Kidney (tissue), 13 donors: ENCODE measurements at regions not wholly inside any gene's neighbourhood (a gene's known extent, or its start where the extent isn't known, plus 50 kb on each side); places are given as distances from the start of the nearest gene placed in this dataset.
A peak's percentile ranks its signal among the peaks of the same experiment; 100 is the strongest.

ENCODE experiments used
- DNase-seq, 5 donors: peaks; one replicate each; pipeline ENCODE4 v3.0.0-alpha.2; 2013 to 2020
- FAIRE-seq: peaks from 2 replicates; lab custom pipeline; 2012; peaks lifted over from hg19 to GRCh38; lab: Jason Lieb, UNC
- H3K27ac ChIP-seq, 2 donors: one replicate each; pipeline ENCODE4 v1.7.0; 2013; ENCODE audit warnings: low read depth in 2 of 2, low read length in 2 of 2, inconsistent platforms in 1 of 2
- H3K27me3 ChIP-seq: one replicate; pipeline ENCODE4 v1.7.1; 2013; ENCODE audit warnings: low read length, inconsistent platforms; ENCODE audit not compliant: control insufficient read depth, insufficient read depth
- H3K36me3 ChIP-seq, 3 donors: one replicate each; pipeline versions ENCODE4 v1.7.0 to v1.7.1; 2013; ENCODE audit warnings: low read length in 3 of 3, control low read depth in 1 of 3, inconsistent platforms in 1 of 3; ENCODE audit not compliant: insufficient read depth in 3 of 3, control insufficient read depth in 2 of 3
- H3K4me1 ChIP-seq, 3 donors: one replicate each; pipeline versions ENCODE4 v1.7.0 to v1.7.1; 2013; ENCODE audit warnings: low read length in 3 of 3, inconsistent platforms in 1 of 3, low read depth in 1 of 3; ENCODE audit not compliant: control insufficient read depth in 2 of 3, insufficient read depth in 2 of 3
- H3K4me3 ChIP-seq, 3 donors: one replicate each; pipeline versions ENCODE4 v1.7.0 to v1.8.1; 2013; ENCODE audit warnings: low read length in 3 of 3, control low read depth in 1 of 3, inconsistent platforms in 1 of 3
- H3K9ac ChIP-seq, 3 donors: one replicate each; pipeline versions ENCODE4 v1.7.0 to v1.7.1; 2013; ENCODE audit warnings: low read length in 3 of 3, control low read depth in 1 of 3, inconsistent platforms in 1 of 3
- H3K9me3 ChIP-seq, 3 donors: one replicate each; pipeline versions ENCODE4 v1.7.0 to v1.7.1; 2013; ENCODE audit warnings: low read length in 3 of 3, control low read depth in 1 of 3, inconsistent platforms in 1 of 3; ENCODE audit not compliant: control insufficient read depth in 2 of 3, insufficient read depth in 1 of 3
- intact Hi-C: fragments of 100-400 bp; cut with DNase I; formaldehyde crosslinking; loops from one replicate; pipeline ENCODE4 v1.11.1; 2022
- TF ChIP-seq, protein P1 (sequence below): IDR thresholded peaks from 3 replicates; pipeline ENCODE4 v1.5.1; 2012; ENCODE audit warnings: mild to moderate bottlenecking, moderate library complexity, borderline replicate concordance; ENCODE audit not compliant: insufficient read depth; ENCODE audit errors: extremely low read depth
- donor health status: control.
- donor health status: control.
- donor health status: control.
- donor health status: control.
- donor health status: control.
- donor health status: DM: yes; HTN: yes; CAD: no.
- donor health status: Normal renal cell carcinoma (clear cell type).

DNA sequence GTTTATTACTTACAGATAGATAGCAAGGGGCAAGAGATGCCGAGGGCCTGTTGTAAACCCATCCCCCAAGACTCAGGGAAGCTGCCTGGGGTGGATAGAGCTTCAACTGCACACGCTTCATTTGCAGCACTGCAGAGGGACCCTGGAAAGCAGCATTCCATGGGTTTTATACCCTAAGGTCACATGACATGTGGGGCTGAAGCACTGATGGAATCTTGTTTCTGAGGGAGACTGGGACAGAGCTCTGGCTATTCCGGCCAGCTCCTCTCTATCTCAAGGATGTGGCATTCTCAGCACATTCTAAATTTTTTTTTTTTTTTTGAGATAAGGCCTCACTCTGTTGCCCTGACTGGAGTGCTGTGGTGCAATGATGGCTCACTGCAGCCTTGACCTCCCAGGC lies 300.1 kb downstream of the MYCN start:
- DNase-seq (peak in 1 of 5 donors; percentile 8), FAIRE-seq (no peak)
- TF ChIP-seq, protein P1, sequence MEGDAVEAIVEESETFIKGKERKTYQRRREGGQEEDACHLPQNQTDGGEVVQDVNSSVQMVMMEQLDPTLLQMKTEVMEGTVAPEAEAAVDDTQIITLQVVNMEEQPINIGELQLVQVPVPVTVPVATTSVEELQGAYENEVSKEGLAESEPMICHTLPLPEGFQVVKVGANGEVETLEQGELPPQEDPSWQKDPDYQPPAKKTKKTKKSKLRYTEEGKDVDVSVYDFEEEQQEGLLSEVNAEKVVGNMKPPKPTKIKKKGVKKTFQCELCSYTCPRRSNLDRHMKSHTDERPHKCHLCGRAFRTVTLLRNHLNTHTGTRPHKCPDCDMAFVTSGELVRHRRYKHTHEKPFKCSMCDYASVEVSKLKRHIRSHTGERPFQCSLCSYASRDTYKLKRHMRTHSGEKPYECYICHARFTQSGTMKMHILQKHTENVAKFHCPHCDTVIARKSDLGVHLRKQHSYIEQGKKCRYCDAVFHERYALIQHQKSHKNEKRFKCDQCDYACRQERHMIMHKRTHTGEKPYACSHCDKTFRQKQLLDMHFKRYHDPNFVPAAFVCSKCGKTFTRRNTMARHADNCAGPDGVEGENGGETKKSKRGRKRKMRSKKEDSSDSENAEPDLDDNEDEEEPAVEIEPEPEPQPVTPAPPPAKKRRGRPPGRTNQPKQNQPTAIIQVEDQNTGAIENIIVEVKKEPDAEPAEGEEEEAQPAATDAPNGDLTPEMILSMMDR = no peak
- Histone ChIP-seq H3K4me1 (no peaks in the 10 kb centered on the region), H3K27ac (no peak overlapping the region), H3K9ac (no peak overlapping the region), H3K27me3 (no peaks in the 10 kb centered on the region), H3K36me3 (no peaks in the 10 kb centered on the region), H3K4me3 (no peak overlapping the region), H3K9me3 (no peaks in the 10 kb centered on the region)
- intact Hi-C loops = no loop called here

DNA sequence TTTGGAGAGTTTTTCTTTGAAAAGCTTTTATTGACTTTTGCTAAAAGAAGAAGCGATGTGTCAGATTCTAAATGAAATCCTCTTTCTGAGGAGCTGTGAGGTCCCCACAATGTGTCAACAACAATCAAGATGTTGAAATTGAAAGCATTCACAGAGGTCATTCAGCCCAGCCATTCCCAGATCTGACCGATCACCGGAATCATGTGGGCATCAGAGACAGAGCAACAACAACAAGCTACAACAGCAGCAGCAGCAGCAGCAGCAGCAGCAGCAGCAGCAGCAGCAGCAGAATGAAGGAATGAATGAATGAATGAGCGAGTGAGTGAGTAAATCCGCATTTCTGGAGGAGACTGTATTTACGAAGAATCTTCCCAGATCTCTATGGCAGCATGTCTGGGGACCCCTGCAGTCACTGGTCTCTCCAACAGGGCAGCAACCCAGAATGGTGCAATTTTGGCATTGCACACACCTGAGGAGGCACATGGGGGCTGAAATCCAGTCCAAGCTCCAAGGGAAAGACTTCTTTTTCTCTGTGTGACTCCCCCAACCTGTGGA lies 299.0 kb downstream of the MYCN start:
- TF ChIP-seq, protein P1 = no peak
- Histone ChIP-seq H3K9ac (no peak overlapping the region), H3K4me1 (no peaks in the 10 kb centered on the region), H3K27me3 (no peaks in the 10 kb centered on the region), H3K36me3 (no peaks in the 10 kb centered on the region), H3K27ac (no peak overlapping the region), H3K4me3 (no peak overlapping the region), H3K9me3 (no peaks in the 10 kb centered on the region)
- FAIRE-seq = no peak
- peak in 1 of 5 donors; percentile 24 for DNase-seq
- intact Hi-C loops = no loop called here

DNA sequence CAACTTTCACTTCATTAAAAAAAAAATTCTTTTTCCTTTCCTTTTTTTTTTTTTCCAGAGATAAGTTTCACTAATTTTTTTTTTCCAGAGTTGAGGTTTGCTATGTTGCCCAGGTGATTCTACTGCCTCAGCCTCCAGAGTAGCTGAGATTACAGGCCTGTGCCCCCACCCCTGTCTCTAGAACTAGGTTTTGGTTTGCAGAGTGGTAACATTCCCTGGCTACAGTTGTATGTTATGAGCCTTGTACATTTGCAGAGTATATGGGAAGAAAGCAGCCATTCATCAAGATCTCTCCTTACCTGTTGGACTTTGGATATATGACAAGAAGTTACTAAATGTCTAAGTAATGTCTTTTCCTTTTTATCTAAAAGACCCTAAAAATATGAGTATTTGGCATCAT lies 298.4 kb downstream of the MYCN start:
- H3K9ac ChIP-seq = no peak overlapping the region
- TF ChIP-seq, protein P1 = no peak
- H3K9me3 ChIP-seq = no peaks in the 10 kb centered on the region
- intact Hi-C loops = no loop called here
- no peak overlapping the region for H3K4me3 ChIP-seq
- no peaks in the 10 kb centered on the region for H3K36me3 ChIP-seq
- FAIRE-seq (no peak), DNase-seq (no peak)
- H3K27me3 ChIP-seq = no peaks in the 10 kb centered on the region
- H3K4me1 ChIP-seq = no peaks in the 10 kb centered on the region
- H3K27ac ChIP-seq = no peak overlapping the region
